ENCODE measurements at regions not wholly inside any gene's neighbourhood (a gene's known extent, or its start where the extent isn't known, plus 50 kb on each side); places are given as distances from the start of the nearest gene placed in this dataset.

DNA sequence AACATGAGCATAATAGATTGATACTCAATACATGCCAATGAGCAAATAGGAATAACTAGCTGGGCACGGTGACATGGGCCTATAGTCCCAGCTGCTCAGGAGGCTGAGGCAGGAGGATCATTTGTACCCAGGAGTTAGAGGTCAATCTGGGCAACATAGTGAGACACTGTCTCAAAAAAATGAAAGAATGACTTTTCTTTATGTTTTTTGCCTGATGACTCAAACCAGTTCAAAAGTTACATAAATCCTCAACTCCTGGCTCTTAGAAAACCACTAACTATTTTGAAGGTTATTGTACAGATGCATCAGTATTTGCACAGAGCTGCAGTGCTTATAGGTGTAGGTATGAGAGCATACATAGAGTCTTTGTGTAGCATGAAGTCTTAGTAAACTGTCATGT lies 219.2 kb upstream of the RGS6 start:
- no peak for DNase-seq (ENCODE audit: low read depth)

GRCh38 chr14:71713451-71713850 lies 218.8 kb upstream of the RGS6 start:
- DNase-seq (ENCODE audit: low read depth), result no peak

- DNase-seq (ENCODE audit: low read depth), result peak; percentile 83
Measured at GRCh38 chr14:71714225-71714624, 218.0 kb upstream of the RGS6 start.

GRCh38 chr14:71716041-71716772 lies 216.0 kb upstream of the RGS6 start:
- no peak for DNase-seq (ENCODE audit: low read depth)

DNA sequence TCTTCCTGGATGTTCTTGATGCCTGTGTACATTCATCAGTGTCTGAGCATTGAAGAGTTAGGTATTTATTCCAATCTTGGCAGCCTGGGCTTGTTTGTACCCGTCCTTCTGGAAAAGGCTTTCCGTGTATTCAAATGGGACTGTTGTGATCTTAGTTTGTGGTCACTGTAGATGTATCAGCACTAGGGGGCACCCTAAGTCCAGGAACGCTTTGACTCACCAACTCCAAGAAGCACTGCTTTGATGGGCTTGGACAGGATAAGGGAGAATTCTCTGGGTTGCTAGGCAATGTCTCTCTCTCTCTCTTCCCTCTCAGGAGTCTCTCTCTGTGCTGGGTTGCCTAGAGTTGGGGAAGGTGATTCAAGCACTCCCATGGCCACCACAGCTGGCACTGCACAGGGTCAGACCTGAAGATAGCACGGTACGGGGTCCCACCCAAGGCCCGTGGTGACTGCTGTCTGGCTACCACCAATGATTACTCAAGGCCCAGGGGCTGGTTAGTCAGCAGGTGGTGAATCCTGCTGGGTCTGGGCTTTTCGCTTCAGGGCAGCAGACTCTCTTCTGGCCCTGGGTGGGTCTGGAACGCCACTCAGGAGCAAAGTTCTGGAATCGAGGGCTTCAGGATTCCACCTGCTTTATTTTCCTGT lies 211.1 kb upstream of the RGS6 start:
- no peak for DNase-seq (ENCODE audit: low read depth)

- DNase-seq (ENCODE audit: low read depth), result no peak
Measured at GRCh38 chr14:71721791-71722190, 210.4 kb upstream of the RGS6 start.

GRCh38 chr14:71722885-71723284 lies 209.3 kb upstream of the RGS6 start:
- no peak for DNase-seq (ENCODE audit: low read depth)

DNA sequence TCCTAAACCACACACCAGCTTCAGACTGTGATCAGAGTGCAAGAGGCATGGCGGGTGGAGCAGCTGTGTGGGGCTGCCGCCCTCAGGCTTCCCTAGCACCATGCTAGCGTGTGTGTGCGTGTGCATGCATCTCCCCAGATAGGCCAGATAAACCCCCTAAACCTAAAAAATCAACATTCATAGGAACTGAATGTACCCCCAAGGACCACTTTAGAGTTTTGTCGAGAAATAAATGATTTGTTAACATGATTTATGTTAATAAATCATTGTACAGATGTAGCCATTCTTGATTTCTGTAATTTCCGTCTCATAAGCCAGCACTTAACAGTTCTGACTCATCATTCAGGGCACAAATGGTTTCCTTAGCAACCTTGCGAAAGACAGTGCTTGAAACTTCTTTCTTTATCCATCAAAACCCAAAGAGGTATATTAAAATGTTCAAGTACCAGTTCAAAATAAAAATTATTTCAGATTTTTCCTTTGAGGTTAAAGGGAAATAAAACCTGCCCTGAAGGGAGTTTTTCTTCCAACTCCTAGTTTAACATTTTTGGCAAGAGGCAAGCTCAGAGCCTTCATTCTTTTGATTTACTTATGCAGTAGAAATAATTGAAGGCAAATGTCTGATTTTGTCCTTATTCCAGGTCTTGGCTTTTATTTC lies 206.2 kb upstream of the RGS6 start:
- DNase-seq (ENCODE audit: low read depth), result no peak

GRCh38 chr14:71726580-71727021 lies 205.6 kb upstream of the RGS6 start:
- DNase-seq (ENCODE audit: low read depth), result no peak

- DNase-seq (ENCODE audit: low read depth), result no peak
Measured at GRCh38 chr14:71728386-71728785, 203.8 kb upstream of the RGS6 start.

DNA sequence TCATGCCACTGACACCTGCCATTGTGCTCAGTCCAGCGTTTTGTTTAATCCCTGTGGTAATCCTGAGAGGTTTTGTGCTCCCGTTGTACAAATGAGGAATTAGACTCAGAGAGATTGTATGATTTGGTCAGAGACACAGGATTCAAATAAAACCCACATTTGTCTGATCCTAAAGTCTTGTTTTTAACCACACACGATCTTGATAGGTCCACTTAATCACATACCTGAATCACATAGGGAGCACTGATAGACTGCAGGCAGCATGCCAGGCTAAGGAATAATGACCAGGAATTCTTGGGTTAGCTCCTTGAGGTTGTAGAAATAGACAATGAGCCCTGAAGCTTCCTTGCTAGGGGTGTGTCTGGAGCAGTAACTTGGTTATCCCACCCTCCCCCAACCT lies 202.6 kb upstream of the RGS6 start:
- no peak for DNase-seq (ENCODE audit: low read depth)

DNA sequence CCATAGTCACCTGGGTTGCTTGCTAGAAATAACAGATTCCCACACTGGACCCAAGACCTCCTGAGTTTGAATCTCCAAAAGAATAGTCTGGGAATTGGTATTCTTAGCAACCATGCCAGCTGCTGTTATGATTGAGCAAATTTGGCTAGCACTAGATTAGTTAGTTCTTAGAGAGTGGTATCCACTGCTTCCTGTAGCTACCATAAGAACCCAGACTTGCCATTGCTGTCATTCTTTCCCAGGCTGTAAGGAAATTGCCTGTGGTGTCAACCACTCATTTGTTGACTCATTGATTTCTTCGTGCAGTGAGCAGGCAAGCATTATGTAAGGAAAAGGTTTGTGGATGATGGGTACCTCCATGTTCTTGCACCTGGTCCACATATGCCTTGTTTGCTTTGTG lies 201.8 kb upstream of the RGS6 start:
- DNase-seq (ENCODE audit: low read depth), result no peak

DNA sequence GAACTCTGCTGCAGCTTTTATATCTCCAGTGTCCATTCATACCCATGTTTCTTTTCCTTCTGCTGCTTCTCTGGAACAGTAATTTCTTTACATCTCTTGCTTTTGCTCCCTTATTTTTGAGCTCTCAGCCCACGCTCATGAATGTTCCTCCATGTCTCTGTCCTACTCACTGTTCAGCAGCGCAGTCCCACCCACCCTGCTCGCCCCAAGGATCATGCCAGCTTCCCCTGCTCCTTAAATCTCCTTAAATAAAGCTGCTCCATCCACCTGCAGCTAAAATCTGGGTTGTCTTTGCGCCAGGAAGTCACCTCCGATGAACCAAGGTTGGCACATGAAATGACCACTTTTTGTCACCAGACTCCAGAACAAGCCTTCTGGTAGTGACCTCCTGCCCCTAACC lies 201.1 kb upstream of the RGS6 start:
- no peak for DNase-seq (ENCODE audit: low read depth)

GRCh38 chr14:71733210-71733883 lies 198.9 kb upstream of the RGS6 start:
- DNase-seq (ENCODE audit: low read depth), result no peak

GRCh38 chr14:71734076-71734475 lies 198.2 kb upstream of the RGS6 start:
- DNase-seq (ENCODE audit: low read depth), result no peak

DNA sequence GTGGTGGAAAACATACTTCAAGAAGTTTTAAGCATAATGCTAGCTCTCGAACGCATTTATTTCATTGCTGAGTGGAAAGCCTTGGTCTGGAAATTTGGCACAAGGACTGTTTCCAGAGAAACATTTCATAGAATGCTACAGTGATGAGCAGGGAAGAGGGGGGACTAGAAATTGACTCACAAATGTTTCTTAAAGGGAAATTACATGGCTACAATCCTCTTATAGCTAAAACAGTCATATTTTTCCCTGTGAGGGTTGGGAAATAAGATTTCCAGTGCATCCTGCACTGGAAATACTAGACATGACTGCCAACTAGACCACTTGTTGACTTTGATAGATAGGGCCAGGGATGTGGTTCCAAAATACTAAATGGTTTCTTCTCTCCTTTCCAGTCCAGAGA lies 197.3 kb upstream of the RGS6 start:
- DNase-seq (ENCODE audit: low read depth), result no peak

DNA sequence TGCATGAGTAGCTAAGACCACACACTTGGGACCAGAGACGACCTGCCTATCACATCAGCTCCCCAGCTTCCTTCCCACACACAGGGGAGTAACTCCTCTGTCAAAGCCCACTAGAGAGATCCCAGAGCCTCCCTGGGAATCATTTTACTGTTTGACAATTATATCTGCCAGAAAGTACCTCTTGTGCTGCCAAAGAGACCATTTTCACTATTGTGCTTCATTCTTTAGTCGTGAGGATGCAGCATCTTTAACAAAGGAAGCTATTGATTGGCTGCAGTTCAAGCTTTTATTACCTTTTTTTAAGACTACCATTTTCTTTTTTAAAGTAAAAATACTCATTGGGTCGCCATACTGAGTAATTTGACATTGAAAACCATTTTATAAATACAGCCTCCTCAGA lies 194.5 kb upstream of the RGS6 start:
- no peak for DNase-seq (ENCODE audit: low read depth)

DNA sequence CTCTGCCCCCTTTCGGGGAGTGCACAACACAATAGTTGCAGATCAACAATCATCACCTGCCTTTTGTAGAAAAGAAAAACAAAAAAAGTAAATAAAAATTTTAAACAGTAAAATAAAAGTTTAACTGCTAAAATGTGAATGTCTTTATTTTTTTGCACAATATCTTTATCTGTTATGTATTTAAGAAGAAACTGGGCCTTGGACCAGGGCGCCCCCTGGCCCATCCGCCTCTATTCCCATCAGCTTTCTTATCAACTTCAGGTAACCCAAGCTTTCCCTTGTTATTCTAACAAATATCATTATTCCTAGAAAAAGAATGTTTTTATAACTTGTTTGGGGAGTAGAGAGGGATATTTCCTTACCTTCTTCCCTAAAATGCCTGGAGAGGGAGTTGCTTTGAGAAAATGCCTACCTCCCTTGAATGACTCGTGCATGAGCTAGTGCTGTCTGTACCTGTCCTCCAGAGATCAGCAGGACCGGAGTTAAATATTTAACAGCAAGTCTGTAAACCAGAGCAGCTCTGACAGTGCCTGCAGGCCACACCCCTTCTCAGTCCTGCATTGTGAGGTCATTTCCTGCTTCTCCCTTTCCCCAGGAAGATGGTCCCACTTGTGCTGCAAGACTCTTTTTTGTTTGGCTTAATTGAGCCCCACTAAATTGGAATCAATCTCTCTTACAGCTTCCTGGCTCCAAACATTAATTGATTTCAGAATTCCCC lies 192.8 kb upstream of the RGS6 start:
- DNase-seq (ENCODE audit: low read depth), result no peak

GRCh38 chr14:71741241-71741640 lies 191.0 kb upstream of the RGS6 start:
- DNase-seq (ENCODE audit: low read depth), result no peak

GRCh38 chr14:71742485-71742884 lies 189.7 kb upstream of the RGS6 start:
- no peak for DNase-seq (ENCODE audit: low read depth)

- no peak for DNase-seq (ENCODE audit: low read depth)
Measured at GRCh38 chr14:71745072-71745471, 187.2 kb upstream of the RGS6 start.

DNA sequence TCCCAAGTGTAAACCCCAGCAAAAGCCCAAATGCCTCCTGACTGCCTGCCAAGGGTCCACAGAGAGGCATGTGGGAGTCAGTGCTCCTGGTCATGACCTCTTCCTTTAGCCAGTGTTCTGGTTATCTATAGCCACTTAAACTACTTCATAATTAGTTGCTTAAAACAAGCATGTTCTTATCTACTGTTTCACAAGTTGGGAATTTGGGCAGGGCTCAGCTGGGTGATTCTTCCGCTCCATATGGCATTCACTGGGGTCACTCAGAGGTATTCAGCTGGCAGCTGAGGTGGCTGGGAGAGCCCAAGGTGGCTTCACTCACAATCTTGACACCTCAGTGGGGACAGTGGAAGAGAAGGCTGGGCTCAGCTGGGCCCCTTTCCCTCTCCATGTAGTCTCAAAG lies 184.0 kb upstream of the RGS6 start:
- DNase-seq (ENCODE audit: low read depth), result no peak
